HCT116 (cell line): ENCODE measurements at regions not wholly inside any gene's neighbourhood (a gene's known extent, or its start where the extent isn't known, plus 50 kb on each side); places are given as distances from the start of the nearest gene placed in this dataset.

Source experiments
- ATF3 ChIP-seq: IDR thresholded peaks from 2 replicates; pipeline ENCODE4 v1.6.1; 2012
- CEBPB ChIP-seq: IDR thresholded peaks from 2 replicates; pipeline ENCODE4 v1.6.1; 2012; ENCODE audit warnings: low read depth
- CTCF ChIP-seq, 3 experiments: fragments of 200-600 bp in 1 of 3; sonication (generic) in 1 of 3; IDR thresholded peaks in 2 of 3; conservative IDR thresholded peaks in 1 of 3; 2 replicates each; pipeline ENCODE4 v1.5.1; 2012 to 2017; ENCODE audit warnings: low read depth in 2 of 3, low read length in 2 of 3, antibody characterized with exemption in 1 of 3, borderline replicate concordance in 1 of 3, control low read depth in 1 of 3, mild to moderate bottlenecking in 1 of 3, mixed read lengths in 1 of 3, mixed run types in 1 of 3, moderate library complexity in 1 of 3; ENCODE audit not compliant: insufficient read depth in 1 of 3
- EZH2phosphoT487 ChIP-seq: fragments of 200-600 bp; IDR thresholded peaks from 2 replicates; pipeline ENCODE4 v1.6.1; 2018; ENCODE audit warnings: antibody characterized with exemption, borderline replicate concordance
- JUND ChIP-seq: IDR thresholded peaks from 2 replicates; pipeline ENCODE4 v1.6.1; 2012
- MAX ChIP-seq: IDR thresholded peaks from 2 replicates; pipeline ENCODE4 v1.6.1; 2012
- POLR2A ChIP-seq: IDR thresholded peaks from 2 replicates; pipeline ENCODE4 v1.7.0; 2011; ENCODE audit warnings: borderline replicate concordance; ENCODE audit not compliant: insufficient read depth, insufficient read length; ENCODE audit errors: extremely low read depth
- REST ChIP-seq: IDR thresholded peaks from 2 replicates; pipeline ENCODE4 v1.6.1; 2012; ENCODE audit warnings: low read depth
- SIN3A ChIP-seq: IDR thresholded peaks from 2 replicates; pipeline ENCODE4 v1.6.1; 2012; ENCODE audit warnings: low read depth
- SP1 ChIP-seq: IDR thresholded peaks from 2 replicates; pipeline ENCODE4 v1.6.1; 2012; ENCODE audit warnings: low read depth
- YY1 ChIP-seq: IDR thresholded peaks from 2 replicates; pipeline ENCODE4 v1.6.1; 2011; ENCODE audit warnings: low read length, low read depth, moderate library complexity, mild to moderate bottlenecking; ENCODE audit not compliant: insufficient replicate concordance; ENCODE audit errors: extremely low read depth
- ZBTB33 ChIP-seq: IDR thresholded peaks from 2 replicates; pipeline ENCODE4 v1.6.1; 2011; ENCODE audit warnings: mild to moderate bottlenecking, low read length, moderate library complexity; ENCODE audit not compliant: insufficient replicate concordance; ENCODE audit errors: extremely low read depth
- ZFX ChIP-seq: fragments of 450-650 bp; IDR thresholded peaks from 2 replicates; pipeline ENCODE4 v1.6.1; 2017

DNA sequence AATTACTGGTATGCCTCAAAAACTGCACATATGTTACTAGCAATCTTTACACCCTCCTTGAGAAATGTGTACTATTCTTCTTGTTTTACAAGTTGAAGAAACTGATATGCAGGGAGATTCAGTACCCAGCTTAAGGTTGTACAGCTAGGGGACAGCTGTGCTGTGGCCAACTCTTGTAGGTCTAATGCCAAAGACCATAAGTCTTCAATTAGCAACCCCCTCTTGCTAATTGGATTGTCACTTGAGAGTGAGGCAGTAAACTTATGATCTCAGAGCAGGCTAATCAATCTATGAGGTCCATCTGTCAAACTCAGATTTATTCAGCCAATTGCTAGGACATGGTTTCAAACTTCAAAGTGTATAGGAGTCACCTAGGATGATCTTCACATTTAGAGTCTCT lies 492.0 kb upstream of the USP24 start:
- TF ChIP-seq REST (no peak), EZH2phosphoT487 (no peak), SIN3A (no peak), CTCF (IDR thresholded peaks at IDR 0.05 in 2 of 3, conservative IDR thresholded peaks at IDR 0.05 in 1 of 3; ENCODE audit: borderline replicate concordance in 1 of 3, insufficient read depth in 1 of 3, low read depth in 2 of 3, low read length in 2 of 3) (no peak), CEBPB (no peak), JUND (no peak), POLR2A (no peak), ZFX (no peak), YY1 (no peak), ATF3 (no peak), MAX (no peak), ZBTB33 (no peak), SP1 (no peak)
